ENCODE measurements at regions not wholly inside any gene's neighbourhood (a gene's known extent, or its start where the extent isn't known, plus 50 kb on each side); places are given as distances from the start of the nearest gene placed in this dataset.
"Not testable (repeated sequence)": the region's sequence is repeated elsewhere in the genome, so short reads cannot be mapped to it uniquely, and the experiment has no call there.

GRCh38 chr10:33921970-33922605 lies 587.6 kb upstream of the NRP1 start:
- Histone ChIP-seq H3K9me3 (ENCODE audit: control insufficient read depth in 2 of 2, insufficient read depth in 1 of 2, low read depth in 1 of 2, low read length in 1 of 2) (peaks cover 0 to 10% of the 10 kb centered on the region in 2 donors), H3K4me3 (ENCODE audit: low read depth in 1 of 3, low read length in 3 of 3) (no peak overlapping the region), H3K36me3 (ENCODE audit: control insufficient read depth in 3 of 3, insufficient read depth in 2 of 3, low read depth in 1 of 3, low read length in 3 of 3) (no peaks in the 10 kb centered on the region), H3K4me1 (ENCODE audit: control insufficient read depth in 3 of 3, insufficient read depth in 2 of 3, low read depth in 1 of 3, low read length in 2 of 3) (no peaks in the 10 kb centered on the region), H3K27ac (ENCODE audit: low read depth in 1 of 3, low read length in 2 of 3) (no peak overlapping the region), H3K27me3 (ENCODE audit: control insufficient read depth in 3 of 3, insufficient read depth in 3 of 3, low read length in 3 of 3) (no peaks in the 10 kb centered on the region)
- FAIRE-seq (no peak), DNase-seq (no peak)
- 70 to 78% (median 74%) methylated on average over 5 of the region's 5 CpGs for WGBS, 3 donors

- no peak overlapping the region for H3K27ac ChIP-seq (ENCODE audit: low read depth in 1 of 3, low read length in 2 of 3)
- 74 to 94% (median 79%) methylated on average over 1 of the region's 1 CpG for WGBS, 3 donors
- peaks cover 0 to 3% (median 0%) of the 10 kb centered on the region in 3 donors for H3K27me3 ChIP-seq (ENCODE audit: control insufficient read depth in 3 of 3, insufficient read depth in 3 of 3, low read length in 3 of 3)
- FAIRE-seq = no peak
- H3K4me1 ChIP-seq (ENCODE audit: control insufficient read depth in 3 of 3, insufficient read depth in 2 of 3, low read depth in 1 of 3, low read length in 2 of 3) = no peaks in the 10 kb centered on the region
- no peak overlapping the region for H3K4me3 ChIP-seq (ENCODE audit: low read depth in 1 of 3, low read length in 3 of 3)
- H3K36me3 ChIP-seq (ENCODE audit: control insufficient read depth in 3 of 3, insufficient read depth in 2 of 3, low read depth in 1 of 3, low read length in 3 of 3) = no peaks in the 10 kb centered on the region
- H3K9me3 ChIP-seq (ENCODE audit: control insufficient read depth in 2 of 2, insufficient read depth in 1 of 2, low read depth in 1 of 2, low read length in 1 of 2) = peaks cover 0 to 10% of the 10 kb centered on the region in 2 donors
- DNase-seq = no peak
Measured at GRCh38 chr10:33920351-33920750, 585.9 kb upstream of the NRP1 start.

GRCh38 chr10:33919244-33919643 lies 584.8 kb upstream of the NRP1 start:
- no peaks in the 10 kb centered on the region for H3K36me3 ChIP-seq (ENCODE audit: control insufficient read depth in 3 of 3, insufficient read depth in 2 of 3, low read depth in 1 of 3, low read length in 3 of 3)
- H3K4me1 ChIP-seq (ENCODE audit: control insufficient read depth in 3 of 3, insufficient read depth in 2 of 3, low read depth in 1 of 3, low read length in 2 of 3) = no peaks in the 10 kb centered on the region
- 81 to 94% (median 83%) methylated on average over 1 of the region's 1 CpG for WGBS, 3 donors
- H3K27ac ChIP-seq (ENCODE audit: low read depth in 1 of 3, low read length in 2 of 3) = no peak overlapping the region
- peaks cover 0 to 3% (median 0%) of the 10 kb centered on the region in 3 donors for H3K27me3 ChIP-seq (ENCODE audit: control insufficient read depth in 3 of 3, insufficient read depth in 3 of 3, low read length in 3 of 3)
- FAIRE-seq (no peak), DNase-seq (no peak)
- no peak overlapping the region for H3K4me3 ChIP-seq (ENCODE audit: low read depth in 1 of 3, low read length in 3 of 3)
- peaks cover 0 to 10% of the 10 kb centered on the region in 2 donors for H3K9me3 ChIP-seq (ENCODE audit: control insufficient read depth in 2 of 2, insufficient read depth in 1 of 2, low read depth in 1 of 2, low read length in 1 of 2)

GRCh38 chr10:33917069-33917780 lies 582.8 kb upstream of the NRP1 start:
- Histone ChIP-seq H3K36me3 (ENCODE audit: control insufficient read depth in 3 of 3, insufficient read depth in 2 of 3, low read depth in 1 of 3, low read length in 3 of 3) (no peaks in the 10 kb centered on the region), H3K4me1 (ENCODE audit: control insufficient read depth in 3 of 3, insufficient read depth in 2 of 3, low read depth in 1 of 3, low read length in 2 of 3) (no peaks in the 10 kb centered on the region), H3K27me3 (ENCODE audit: control insufficient read depth in 3 of 3, insufficient read depth in 3 of 3, low read length in 3 of 3) (peaks cover 0 to 3% (median 0%) of the 10 kb centered on the region in 3 donors), H3K4me3 (ENCODE audit: low read depth in 1 of 3, low read length in 3 of 3) (no peak overlapping the region), H3K9me3 (ENCODE audit: control insufficient read depth in 2 of 2, insufficient read depth in 1 of 2, low read depth in 1 of 2, low read length in 1 of 2) (peaks cover 0 to 3% of the 10 kb centered on the region in 2 donors), H3K27ac (ENCODE audit: low read depth in 1 of 3, low read length in 2 of 3) (no peak overlapping the region)
- 78 to 81% (median 79%) methylated on average over 8 of the region's 8 CpGs for WGBS, 3 donors
- no peak for DNase-seq
- FAIRE-seq = no peak

- H3K27me3 ChIP-seq (ENCODE audit: control insufficient read depth in 3 of 3, insufficient read depth in 3 of 3, low read length in 3 of 3) = peaks cover 0 to 3% (median 0%) of the 10 kb centered on the region in 3 donors
- no peaks in the 10 kb centered on the region for H3K36me3 ChIP-seq (ENCODE audit: control insufficient read depth in 3 of 3, insufficient read depth in 2 of 3, low read depth in 1 of 3, low read length in 3 of 3)
- H3K4me1 ChIP-seq (ENCODE audit: control insufficient read depth in 3 of 3, insufficient read depth in 2 of 3, low read depth in 1 of 3, low read length in 2 of 3) = no peaks in the 10 kb centered on the region
- no peak overlapping the region for H3K4me3 ChIP-seq (ENCODE audit: low read depth in 1 of 3, low read length in 3 of 3)
- FAIRE-seq (no peak), DNase-seq (no peak)
- H3K27ac ChIP-seq (ENCODE audit: low read depth in 1 of 3, low read length in 2 of 3) = no peak overlapping the region
- H3K9me3 ChIP-seq (ENCODE audit: control insufficient read depth in 2 of 2, insufficient read depth in 1 of 2, low read depth in 1 of 2, low read length in 1 of 2) = peaks cover 0 to 3% of the 10 kb centered on the region in 2 donors
- WGBS, 3 donors = 88 to 95% (median 89%) methylated on average over 2 of the region's 2 CpGs
Measured at GRCh38 chr10:33914746-33915145, 580.3 kb upstream of the NRP1 start.

- no peaks in the 10 kb centered on the region for H3K36me3 ChIP-seq (ENCODE audit: control insufficient read depth in 3 of 3, insufficient read depth in 2 of 3, low read depth in 1 of 3, low read length in 3 of 3)
- H3K27ac ChIP-seq (ENCODE audit: low read depth in 1 of 3, low read length in 2 of 3) = no peak overlapping the region
- DNase-seq = no peak
- H3K27me3 ChIP-seq (ENCODE audit: control insufficient read depth in 3 of 3, insufficient read depth in 3 of 3, low read length in 3 of 3) = peaks cover 0 to 3% (median 0%) of the 10 kb centered on the region in 3 donors
- H3K4me3 ChIP-seq (ENCODE audit: low read depth in 1 of 3, low read length in 3 of 3) = no peak overlapping the region
- no peak for FAIRE-seq
- 81 to 94% (median 86%) methylated on average over 3 of the region's 3 CpGs for WGBS, 3 donors
- no peaks in the 10 kb centered on the region for H3K4me1 ChIP-seq (ENCODE audit: control insufficient read depth in 3 of 3, insufficient read depth in 2 of 3, low read depth in 1 of 3, low read length in 2 of 3)
- no peaks in the 10 kb centered on the region for H3K9me3 ChIP-seq (ENCODE audit: control insufficient read depth in 2 of 2, insufficient read depth in 1 of 2, low read depth in 1 of 2, low read length in 1 of 2)
Measured at GRCh38 chr10:33913194-33913593, 578.7 kb upstream of the NRP1 start.

- DNase-seq; H3K4me3 ChIP-seq (ENCODE audit: low read depth in 1 of 3, low read length in 3 of 3); H3K36me3 ChIP-seq (ENCODE audit: control insufficient read depth in 3 of 3, insufficient read depth in 2 of 3, low read depth in 1 of 3, low read length in 3 of 3); H3K9me3 ChIP-seq (ENCODE audit: control insufficient read depth in 2 of 2, insufficient read depth in 1 of 2, low read depth in 1 of 2, low read length in 1 of 2); FAIRE-seq; H3K27me3 ChIP-seq (ENCODE audit: control insufficient read depth in 3 of 3, insufficient read depth in 3 of 3, low read length in 3 of 3); H3K4me1 ChIP-seq (ENCODE audit: control insufficient read depth in 3 of 3, insufficient read depth in 2 of 3, low read depth in 1 of 3, low read length in 2 of 3); H3K27ac ChIP-seq (ENCODE audit: low read depth in 1 of 3, low read length in 2 of 3): not testable (repeated sequence)
- WGBS, 3 donors = 75 to 87% (median 76%) methylated on average over 4 of the region's 4 CpGs
Measured at GRCh38 chr10:33909476-33909875, 575.0 kb upstream of the NRP1 start.

- H3K36me3 ChIP-seq (ENCODE audit: control insufficient read depth in 3 of 3, insufficient read depth in 2 of 3, low read depth in 1 of 3, low read length in 3 of 3) = no peaks in the 10 kb centered on the region
- DNase-seq (no peak), FAIRE-seq (no peak)
- no peak overlapping the region for H3K27ac ChIP-seq (ENCODE audit: low read depth in 1 of 3, low read length in 2 of 3)
- no peak overlapping the region for H3K4me3 ChIP-seq (ENCODE audit: low read depth in 1 of 3, low read length in 3 of 3)
- 58 to 90% (median 85%) methylated on average over 2 of the region's 2 CpGs for WGBS, 3 donors
- H3K4me1 ChIP-seq (ENCODE audit: control insufficient read depth in 3 of 3, insufficient read depth in 2 of 3, low read depth in 1 of 3, low read length in 2 of 3) = no peaks in the 10 kb centered on the region
- peaks cover 0 to 3% of the 10 kb centered on the region in 2 donors for H3K9me3 ChIP-seq (ENCODE audit: control insufficient read depth in 2 of 2, insufficient read depth in 1 of 2, low read depth in 1 of 2, low read length in 1 of 2)
- H3K27me3 ChIP-seq (ENCODE audit: control insufficient read depth in 3 of 3, insufficient read depth in 3 of 3, low read length in 3 of 3) = no peaks in the 10 kb centered on the region
Measured at GRCh38 chr10:33901166-33901565, 566.7 kb upstream of the NRP1 start.

Data from small intestine (tissue), 7 donors.